ENCODE measurements at regions not wholly inside any gene's neighbourhood (a gene's known extent, or its start where the extent isn't known, plus 50 kb on each side); places are given as distances from the start of the nearest gene placed in this dataset.

DNA sequence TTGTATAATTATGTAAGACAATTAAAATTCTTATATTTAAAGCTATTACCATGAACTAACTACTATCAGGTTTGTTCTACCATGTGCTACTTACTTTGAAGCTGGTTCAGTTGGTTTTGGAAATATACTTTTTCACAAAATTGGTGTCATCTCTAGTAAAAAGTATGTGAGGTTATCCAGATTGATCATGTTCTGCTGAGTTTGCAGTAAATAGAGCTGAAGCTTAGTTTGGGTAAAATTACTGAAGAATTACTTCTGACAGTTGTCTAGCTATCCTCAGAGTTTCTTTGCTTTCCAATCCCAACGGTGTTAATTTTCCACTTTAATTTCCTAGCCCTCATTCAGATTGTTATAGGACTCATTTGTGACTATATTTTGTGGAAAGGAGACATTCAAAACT is 184.2 kb downstream of the FAT4 start:
- TF ChIP-seq, protein P1, sequence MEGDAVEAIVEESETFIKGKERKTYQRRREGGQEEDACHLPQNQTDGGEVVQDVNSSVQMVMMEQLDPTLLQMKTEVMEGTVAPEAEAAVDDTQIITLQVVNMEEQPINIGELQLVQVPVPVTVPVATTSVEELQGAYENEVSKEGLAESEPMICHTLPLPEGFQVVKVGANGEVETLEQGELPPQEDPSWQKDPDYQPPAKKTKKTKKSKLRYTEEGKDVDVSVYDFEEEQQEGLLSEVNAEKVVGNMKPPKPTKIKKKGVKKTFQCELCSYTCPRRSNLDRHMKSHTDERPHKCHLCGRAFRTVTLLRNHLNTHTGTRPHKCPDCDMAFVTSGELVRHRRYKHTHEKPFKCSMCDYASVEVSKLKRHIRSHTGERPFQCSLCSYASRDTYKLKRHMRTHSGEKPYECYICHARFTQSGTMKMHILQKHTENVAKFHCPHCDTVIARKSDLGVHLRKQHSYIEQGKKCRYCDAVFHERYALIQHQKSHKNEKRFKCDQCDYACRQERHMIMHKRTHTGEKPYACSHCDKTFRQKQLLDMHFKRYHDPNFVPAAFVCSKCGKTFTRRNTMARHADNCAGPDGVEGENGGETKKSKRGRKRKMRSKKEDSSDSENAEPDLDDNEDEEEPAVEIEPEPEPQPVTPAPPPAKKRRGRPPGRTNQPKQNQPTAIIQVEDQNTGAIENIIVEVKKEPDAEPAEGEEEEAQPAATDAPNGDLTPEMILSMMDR (IDR thresholded peaks at IDR 0.05 in 8 of 11, conservative IDR thresholded peaks at IDR 0.05 in 3 of 11), result no peak
- TF ChIP-seq POLR2A (IDR thresholded peaks at IDR 0.05), result no peak

Data from spleen (tissue), 7 donors.